GM21786 (cell line): ENCODE measurements at regions not wholly inside any gene's neighbourhood (a gene's known extent, or its start where the extent isn't known, plus 50 kb on each side); places are given as distances from the start of the nearest gene placed in this dataset.

Source experiments
- ATAC-seq: cut with Tn5 transposase; IDR thresholded peaks from one replicate; pipeline ENCODE4 v1.9.1; 2021; ENCODE audit not compliant: unreplicated experiment

DNA sequence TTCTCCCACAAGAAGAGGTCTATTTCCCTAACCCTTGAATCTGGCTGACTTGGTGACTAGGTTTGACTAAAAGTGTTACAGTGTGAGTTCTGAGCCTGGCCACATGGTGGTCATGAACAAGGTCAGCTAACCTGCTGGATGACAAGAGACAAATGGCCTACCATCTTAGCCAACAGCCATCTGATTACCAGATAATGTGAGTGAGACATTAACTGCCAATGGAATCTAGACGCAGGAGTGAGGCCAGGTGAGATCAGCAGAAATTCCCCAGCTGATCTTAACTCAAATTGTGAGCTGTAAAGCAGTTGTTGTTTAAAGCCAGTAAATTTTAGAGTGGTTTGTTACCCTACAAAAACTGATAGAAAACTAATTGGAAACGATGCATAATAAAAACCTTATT is 320.0 kb downstream of the BRINP2 start:
- no peak for ATAC-seq

DNA sequence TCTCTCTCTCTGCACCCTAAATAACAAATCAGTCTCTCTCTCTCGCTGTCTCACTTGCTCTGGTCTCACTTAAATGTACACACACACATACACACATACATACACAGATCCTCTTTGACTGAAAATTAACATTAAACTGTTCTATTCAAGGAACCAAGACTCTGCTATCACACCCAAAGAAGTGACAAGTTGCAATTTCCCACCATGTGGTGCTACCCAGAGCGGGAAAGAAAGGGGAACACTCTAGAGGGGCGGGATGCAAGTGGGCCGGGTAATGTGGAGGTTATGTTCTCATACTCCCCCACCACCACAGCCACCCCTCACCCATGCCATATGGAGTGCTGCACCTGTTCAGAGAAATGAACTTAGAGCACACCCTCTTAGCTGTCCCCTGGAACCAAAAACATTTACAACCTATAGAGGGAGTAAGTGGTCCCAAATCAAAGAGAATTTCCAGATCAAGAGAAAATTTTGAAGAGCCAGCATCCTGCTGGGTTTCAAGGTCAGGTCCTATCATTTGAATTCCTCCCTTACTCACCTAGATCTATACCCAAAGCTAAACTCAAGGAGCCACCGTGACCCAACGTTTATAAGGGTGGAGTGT is 319.4 kb downstream of the BRINP2 start:
- no peak for ATAC-seq

DNA sequence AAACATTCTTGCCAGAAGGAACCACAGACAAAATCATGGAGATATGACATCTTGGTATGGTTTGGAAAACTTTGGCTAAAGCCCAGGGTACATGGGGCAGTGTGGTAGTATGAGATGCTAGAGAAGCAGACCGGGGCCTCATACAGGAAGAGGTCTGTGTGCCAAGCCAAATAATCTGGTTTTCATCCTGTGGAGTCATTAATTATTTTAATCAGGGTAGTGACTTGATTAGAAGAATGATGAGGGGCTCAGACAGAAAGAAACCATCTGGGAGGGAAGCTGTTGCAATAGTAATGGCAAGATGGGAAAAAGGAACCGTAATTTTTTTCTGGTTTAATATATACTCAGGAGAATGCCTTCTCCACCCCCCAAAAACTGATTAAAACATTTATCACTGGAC is 318.0 kb downstream of the BRINP2 start:
- ATAC-seq: no peak

DNA sequence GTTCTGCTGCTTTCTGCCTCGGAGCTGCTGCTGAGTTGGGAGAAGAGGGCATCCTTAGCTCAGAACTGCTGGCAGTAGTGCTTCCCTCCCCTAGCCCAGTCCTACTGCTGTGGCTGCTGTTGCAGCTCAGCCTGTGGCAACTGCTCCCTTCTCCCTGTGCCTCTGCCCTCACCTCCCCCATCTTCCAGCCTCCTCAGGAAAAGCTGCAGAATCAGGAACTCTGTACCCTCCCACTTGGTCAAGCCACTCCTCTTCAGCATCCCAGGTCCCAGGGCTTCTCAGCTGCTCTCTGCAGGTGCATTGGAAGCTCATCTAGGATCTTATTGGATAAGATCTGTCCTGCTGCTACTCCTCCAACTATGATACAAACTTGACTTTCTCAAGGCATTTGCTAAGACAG is 316.7 kb downstream of the BRINP2 start:
- no peak for ATAC-seq

DNA sequence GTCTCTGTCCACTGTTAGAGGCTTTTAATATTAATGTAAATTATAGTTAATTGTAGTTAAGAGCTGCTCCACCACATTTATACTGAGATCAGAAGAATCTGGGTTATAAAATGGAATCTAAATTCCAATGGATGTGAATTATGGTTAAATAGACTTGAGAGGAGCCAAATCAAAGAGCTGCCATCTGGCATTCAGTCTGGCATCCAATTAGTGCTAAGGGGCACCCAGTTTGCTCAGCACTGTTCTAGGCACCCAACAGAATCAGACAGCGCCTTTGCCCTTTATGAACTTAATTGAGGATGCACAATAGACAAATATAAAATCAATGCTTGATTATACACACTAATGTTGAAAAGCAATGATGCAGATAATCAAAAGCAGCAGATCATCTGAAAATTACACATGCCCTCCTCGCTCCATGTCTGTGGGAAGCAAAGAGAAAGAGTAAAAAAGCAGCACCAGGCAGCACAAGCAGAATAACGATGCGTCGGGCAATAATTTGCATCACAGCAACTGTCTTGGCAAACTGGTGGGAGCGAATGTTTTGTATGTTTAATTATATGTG is 310.1 kb downstream of the BRINP2 start:
- ATAC-seq: no peak

DNA sequence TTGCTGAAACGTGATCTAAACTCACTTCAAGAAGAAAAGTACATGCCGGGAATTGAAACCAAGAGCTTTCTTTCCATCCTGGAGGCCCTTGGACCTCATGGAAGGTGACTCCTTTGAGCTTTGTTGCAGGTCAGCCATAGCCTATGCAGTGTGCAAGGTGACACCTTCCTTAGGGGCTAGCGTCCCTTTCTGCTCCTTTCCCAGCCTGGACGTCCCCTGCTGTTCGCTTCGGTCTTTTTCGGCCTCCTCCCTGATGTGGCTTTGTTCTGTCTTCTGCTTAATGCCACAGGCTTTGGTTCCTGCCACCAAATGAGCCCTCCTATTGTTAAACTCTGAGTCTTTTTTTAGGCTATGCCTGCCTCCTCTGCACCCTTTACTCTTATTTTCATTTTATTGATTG is 308.8 kb downstream of the BRINP2 start:
- ATAC-seq: no peak

DNA sequence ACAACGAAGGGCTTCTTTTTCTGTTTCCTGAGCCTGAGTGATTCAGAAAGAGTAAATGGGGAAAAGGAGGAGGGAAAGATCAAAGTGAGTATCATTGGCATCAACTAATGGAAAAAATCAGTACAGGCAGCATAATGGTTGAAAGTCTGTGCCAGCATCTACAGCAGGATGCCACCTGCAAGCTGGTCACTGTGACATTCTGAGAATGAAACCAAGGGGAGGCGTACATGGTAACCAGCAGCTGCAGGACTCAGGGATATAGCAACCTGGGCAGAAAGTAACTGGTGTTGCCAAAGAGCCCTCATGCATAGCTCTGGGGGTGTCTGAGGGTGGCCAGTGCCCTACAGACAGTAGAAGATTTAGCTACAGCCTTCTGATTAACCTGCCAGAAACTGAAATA is 305.9 kb downstream of the BRINP2 start:
- no peak for ATAC-seq

DNA sequence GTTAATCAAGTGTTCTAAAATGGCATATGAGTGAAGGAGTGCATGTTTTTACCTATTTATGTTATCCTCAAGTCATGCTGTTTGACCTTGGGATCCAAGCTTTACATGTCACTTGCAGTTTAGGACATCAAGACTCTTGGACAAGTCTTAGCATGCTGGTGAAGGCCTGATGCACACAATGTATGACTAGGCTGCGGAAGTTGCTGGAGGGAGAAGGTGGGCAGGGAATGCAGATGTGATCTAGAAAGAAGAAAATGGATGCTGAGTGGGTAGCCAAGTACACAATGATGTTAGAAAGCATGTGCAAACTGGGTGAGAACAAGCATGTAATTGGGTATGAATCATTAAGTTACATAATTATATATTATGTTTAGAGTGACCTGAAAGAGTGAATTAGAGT is 301.8 kb downstream of the BRINP2 start:
- no peak for ATAC-seq

DNA sequence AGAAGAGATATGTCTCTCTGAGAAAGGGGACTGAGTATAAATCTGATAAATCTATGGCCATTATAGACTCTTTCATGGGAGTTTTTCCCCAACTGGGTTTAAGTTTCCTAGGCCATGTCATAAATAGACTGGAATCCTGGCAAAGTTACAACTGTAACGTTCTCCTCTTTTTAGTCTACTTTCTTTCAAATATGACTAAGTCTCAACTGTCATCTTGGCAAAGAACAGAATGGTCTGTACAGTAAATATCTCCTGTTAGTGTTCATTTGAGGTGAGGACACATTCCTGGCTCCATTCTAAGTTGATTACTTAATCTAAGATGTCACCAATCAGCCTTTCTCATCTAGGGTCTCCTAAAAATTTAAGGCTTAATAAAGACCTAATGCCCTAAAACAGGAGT is 300.5 kb downstream of the BRINP2 start:
- ATAC-seq: no peak

DNA sequence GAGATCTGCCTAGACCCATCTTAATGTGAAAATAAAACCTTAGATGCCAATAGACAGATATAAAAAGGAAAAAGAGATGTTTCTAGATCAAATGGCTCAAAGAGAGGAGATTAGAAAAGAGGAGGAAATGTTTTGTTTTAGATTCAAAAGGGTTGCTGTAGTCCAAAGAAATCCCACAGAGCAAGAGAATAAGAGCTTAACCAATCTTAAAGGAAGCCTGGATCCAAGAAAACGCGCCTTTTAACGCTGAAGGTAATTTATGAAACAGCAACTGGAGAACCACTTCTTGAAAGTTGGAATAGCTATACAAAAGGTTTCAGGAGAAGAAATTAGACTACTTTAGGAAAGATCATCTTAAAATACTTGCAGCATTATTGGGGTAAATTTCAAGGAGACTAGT is 298.8 kb downstream of the BRINP2 start:
- no peak for ATAC-seq

DNA sequence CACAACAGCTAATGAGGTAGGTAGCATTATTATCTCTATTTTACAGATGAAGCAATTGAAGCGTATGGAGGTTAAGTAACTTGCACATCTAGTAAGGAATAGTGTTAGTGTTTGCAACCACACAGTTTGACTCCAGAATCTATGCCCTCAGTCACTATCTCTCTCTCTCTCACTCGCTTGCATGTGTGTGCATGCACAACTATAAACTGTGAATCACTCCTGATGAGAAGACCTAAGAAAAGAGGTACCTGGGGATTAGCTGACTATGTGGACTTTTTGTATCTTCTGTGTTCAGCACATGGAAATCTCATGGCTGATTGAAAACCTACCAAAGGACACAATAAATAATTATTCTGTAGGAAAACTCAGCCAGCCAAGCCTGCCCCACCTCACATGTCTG is 295.5 kb downstream of the BRINP2 start:
- ATAC-seq: no peak

DNA sequence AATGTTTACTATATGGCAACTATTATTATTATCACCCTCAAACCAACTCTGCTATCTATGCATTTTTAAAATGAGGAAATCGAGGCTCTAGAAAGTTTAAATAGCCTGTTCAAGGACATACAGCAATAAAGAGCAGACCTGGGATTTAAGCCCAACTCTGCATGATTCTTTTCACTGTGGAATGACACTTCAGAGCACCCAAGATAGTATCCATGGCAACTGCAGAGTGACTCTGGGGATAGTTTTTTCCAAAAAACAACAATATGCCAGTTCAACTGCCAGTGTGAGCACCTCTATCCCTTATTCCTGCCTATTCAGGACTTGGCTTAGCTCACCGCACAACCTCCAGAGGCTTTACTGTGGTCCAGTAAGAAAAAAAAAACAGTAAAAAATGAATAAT is 293.9 kb downstream of the BRINP2 start:
- no peak for ATAC-seq

DNA sequence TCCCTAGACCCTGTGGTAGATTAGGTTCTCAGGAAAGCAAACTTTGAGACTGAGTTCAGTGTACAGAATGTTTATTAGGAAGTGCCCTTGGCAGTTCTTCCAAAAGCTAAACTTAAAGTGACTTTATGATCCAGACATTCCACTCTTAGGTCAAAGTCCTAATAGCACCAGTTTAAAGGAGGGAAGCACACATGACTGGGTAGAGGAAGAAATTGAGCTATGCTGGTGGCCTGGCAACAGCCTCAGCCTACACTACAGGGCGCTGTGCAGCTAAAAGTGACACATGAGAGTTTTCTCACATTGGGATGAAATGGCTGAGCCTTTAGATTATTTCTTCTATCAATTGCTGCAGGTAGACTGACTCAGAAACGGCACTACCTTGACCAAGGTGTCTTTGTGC is 280.4 kb downstream of the BRINP2 start:
- no peak for ATAC-seq

DNA sequence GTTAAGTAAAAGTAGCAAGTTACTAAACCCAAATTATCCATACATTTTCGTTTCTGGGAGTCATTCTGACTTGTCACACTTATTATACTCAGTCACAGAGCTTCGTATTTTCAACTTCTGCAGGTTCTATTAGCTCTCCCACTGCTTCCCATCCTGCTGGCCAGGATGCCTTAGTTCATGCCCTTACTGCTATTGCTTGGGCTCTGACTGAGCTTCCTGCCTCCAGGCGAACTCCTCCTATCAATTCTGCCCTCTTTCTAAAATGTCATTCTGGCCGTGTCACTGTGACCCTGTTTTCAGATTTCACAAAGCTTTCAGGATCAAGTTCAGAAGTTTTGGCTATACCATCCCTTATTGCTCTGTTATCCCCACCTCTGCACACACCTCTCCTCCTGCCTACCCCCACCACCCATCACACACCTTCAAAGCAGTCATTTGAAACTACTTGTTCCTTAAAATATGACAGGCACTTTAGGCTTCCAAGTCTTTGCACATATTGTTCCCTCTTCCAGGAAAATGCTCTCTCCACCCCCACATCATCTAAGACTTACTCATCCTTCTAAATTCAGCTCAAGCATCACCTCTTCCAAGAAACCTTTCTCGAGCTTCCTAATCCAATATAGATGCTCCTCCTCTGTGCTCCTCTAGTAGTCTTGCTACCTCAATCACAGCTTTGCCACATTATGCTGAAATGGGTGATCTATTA is 278.0 kb downstream of the BRINP2 start:
- ATAC-seq: no peak

DNA sequence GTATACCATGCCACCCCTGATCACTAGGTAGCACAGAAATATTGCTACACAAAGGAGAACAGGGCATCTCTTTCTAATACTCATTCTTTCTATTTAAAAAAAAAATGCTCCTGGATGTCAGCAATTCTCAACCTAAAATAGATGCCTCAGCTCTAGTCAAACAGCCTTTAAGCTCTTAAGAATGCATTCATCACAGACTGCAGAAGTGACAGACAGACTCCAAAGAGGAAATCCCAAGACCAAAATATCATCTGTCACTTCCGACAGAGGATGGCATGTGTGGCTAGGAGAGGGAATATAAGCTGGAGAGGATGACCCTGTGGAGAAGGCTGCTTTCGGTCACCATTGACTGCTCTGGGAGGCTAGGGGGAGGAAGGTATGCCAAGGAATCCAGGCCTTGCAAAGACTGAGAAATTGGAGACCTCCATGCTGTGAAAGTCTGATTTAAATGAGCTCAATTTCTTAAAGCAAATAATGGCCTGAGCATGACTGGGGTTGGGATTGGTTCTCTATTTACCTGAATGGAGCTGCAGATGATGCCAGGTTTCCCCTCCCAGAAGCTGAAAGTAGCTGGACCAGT is 277.4 kb downstream of the BRINP2 start:
- ATAC-seq: no peak

DNA sequence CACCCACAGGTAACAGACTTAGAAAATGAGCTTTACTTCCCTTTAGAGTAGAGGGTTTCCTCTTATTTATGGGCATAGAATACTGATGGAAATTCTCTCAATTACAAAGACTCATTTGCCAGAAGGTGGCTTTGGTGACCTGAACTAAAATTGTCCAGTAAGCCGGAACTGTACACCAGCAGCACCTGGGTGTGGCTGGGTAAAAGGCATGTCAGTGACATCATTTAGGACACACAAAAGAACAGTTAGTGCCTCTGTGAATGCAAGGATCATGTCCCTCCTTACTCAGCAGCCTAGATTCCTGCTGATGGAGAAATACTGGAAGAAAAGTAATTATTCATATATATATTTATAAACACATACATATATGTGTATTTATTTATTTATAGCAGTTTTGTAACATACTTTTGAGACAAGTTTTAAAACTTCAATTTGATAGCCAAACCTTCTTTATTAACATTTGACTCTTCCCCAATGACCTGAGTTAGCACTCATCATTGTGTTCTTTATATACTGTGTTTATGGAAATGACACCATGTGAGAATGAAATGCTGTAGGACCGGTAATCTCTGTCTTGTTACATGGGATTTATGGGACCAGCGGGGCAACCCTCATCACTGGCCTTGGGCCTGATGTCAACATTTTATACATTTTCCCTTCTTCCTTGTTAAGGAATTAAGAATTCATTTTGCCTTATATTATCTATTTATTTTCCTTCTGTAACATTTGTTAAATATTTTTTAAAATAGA is 274.4 kb downstream of the BRINP2 start:
- no peak for ATAC-seq

DNA sequence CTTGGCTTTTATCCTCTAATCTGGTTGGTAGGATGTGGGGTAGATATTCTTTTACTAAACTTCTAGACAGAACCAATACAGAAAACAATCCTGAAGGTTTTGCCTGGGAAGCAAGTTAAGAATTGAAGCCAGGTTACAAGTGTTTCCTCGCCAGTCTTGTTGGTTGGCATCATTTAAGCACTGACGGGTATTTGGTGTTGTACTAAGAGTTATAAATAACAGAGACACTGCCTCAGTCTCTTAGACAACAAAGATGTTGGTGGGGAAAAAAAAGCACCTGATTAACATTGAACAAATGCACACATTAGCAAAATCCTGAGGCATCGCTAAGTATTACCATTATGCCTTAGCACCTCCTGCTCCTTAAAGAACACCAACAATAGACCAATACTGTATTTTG is 272.2 kb downstream of the BRINP2 start:
- ATAC-seq: no peak

DNA sequence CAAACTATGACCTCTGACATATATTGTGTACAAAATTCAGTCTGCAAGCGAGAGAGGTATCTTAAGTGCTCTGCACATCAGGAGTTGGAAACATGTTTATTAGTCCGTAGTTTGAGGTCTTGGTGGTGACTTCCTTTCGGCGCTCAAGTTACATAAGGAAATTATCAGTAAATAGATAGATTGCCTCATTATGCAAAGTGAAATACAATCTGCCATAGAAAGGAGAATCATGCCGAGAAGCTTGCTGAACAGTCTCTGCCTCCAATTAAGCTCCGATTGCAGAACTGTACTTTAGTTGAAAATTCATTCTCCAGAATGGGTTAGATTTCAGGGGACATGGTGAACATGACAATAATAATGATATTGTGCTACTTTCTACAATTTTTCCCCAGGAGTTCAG is 271.8 kb downstream of the BRINP2 start:
- no peak for ATAC-seq

DNA sequence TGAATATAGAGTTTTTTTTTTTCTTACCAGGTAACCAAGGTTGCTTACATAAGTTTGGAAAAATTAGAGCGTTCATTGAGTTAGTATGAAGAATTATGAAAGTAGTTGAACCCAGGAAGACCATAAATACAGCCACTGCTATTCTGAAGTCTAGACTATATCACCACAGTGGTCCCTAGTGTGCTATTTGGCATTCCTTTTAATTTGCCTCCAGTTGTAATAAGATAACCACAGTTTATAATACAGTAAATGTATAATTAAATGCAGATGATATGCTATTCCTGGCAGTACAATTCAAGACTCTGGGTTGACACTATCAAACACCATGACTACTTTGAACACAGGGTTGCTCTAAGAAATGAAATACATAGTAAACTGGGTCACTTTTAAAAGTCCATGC is 270.5 kb downstream of the BRINP2 start:
- no peak for ATAC-seq

DNA sequence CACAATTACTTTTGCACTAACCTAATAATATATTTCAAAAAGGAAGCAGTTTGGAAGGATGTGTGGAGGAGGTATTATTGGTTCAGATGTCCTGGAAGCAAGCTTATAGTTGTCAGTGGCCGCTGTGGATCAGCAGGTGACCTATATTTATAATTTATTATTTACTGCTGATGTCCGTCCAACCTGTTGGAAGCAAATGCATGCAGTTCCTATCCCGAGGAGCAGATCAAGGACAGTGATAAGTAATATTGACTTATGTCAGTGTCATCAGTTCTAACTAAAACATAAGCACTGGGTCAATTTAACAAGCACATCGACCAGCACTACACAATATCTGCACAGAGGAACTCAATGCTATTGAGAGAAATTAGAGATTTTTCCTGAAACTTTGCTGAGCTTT is 270.1 kb downstream of the BRINP2 start:
- ATAC-seq: no peak

DNA sequence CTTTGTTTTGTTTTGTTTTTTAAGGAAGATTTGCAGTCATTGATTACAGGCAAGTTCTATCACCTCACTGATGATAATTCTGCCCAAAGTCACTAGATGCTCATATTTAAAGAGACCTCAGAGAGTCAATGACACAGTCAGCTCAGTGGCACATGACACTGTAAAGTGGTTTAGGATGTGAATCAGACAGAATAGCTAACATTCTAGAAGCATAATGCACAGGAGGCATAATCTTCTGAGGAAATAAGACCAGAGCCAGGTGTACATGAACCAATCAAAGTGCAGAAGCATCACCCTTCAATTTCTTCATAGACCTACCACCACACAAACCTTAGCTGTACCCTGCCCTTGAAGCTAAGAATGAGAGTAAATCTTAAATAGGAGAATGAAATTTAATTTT is 268.5 kb downstream of the BRINP2 start:
- ATAC-seq: no peak

DNA sequence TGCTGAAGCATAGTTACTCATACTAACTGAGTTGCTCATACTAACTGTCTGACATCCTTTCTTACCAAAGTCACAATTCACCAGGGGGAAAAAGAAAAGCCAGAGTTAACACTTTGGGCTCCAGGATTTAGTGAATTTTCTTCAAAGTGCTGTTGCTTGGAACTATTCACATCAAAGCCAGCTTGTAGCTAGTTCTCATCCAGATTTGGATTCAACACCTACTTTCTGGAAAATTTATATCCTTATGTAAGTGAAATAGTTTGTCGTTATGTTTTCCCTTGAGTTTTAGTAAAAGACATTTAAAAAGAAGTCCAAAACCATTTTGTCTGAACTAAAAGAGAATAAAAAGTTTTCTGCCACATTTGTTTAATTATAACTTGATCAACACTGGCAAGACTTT is 264.6 kb downstream of the BRINP2 start:
- ATAC-seq: no peak
